Hindlimb muscle (tissue), 1 donor: ENCODE measurements at regions not wholly inside any gene's neighbourhood (a gene's known extent, or its start where the extent isn't known, plus 50 kb on each side); places are given as distances from the start of the nearest gene placed in this dataset.

ENCODE experiments used
- DNase-seq: peaks from one replicate; pipeline ENCODE4 v3.0.0-alpha.2; 2013

GRCh38 chr3:6112546-6112945, 748.4 kb upstream of the GRM7 start:
- no peak for DNase-seq

- DNase-seq: no peak
These were observed 747.6 kb upstream of the GRM7 start for GRCh38 chr3:6113338-6113737.

GRCh38 chr3:6119367-6119766, 741.5 kb upstream of the GRM7 start:
- no peak for DNase-seq

GRCh38 chr3:6120786-6121185, 740.1 kb upstream of the GRM7 start:
- no peak for DNase-seq

GRCh38 chr3:6124875-6125274, 736.0 kb upstream of the GRM7 start:
- DNase-seq: no peak

- no peak for DNase-seq
These were observed 735.4 kb upstream of the GRM7 start for GRCh38 chr3:6125520-6125919.

- no peak for DNase-seq
These were observed 728.1 kb upstream of the GRM7 start for GRCh38 chr3:6132684-6133432.

- DNase-seq: no peak
These were observed 718.2 kb upstream of the GRM7 start for GRCh38 chr3:6142707-6143106.

GRCh38 chr3:6147883-6148282, 713.0 kb upstream of the GRM7 start:
- no peak for DNase-seq

GRCh38 chr3:6155650-6156338, 705.1 kb upstream of the GRM7 start:
- DNase-seq: no peak

GRCh38 chr3:6165951-6166350, 695.0 kb upstream of the GRM7 start:
- DNase-seq: peak; percentile 30

- no peak for DNase-seq
These were observed 692.7 kb upstream of the GRM7 start for GRCh38 chr3:6168256-6168655.

- DNase-seq: no peak
These were observed 687.9 kb upstream of the GRM7 start for GRCh38 chr3:6172871-6173642.

- DNase-seq: no peak
These were observed 683.5 kb upstream of the GRM7 start for GRCh38 chr3:6177417-6177816.

- DNase-seq: no peak
These were observed 681.2 kb upstream of the GRM7 start for GRCh38 chr3:6179761-6180160.

- no peak for DNase-seq
These were observed 680.7 kb upstream of the GRM7 start for GRCh38 chr3:6180171-6180570.

- DNase-seq: no peak
These were observed 678.4 kb upstream of the GRM7 start for GRCh38 chr3:6182476-6182875.

GRCh38 chr3:6182909-6183308, 678.0 kb upstream of the GRM7 start:
- DNase-seq: no peak

- DNase-seq: no peak
These were observed 671.5 kb upstream of the GRM7 start for GRCh38 chr3:6189384-6189783.

- DNase-seq: no peak
These were observed 656.0 kb upstream of the GRM7 start for GRCh38 chr3:6204891-6205290.

GRCh38 chr3:6216135-6217026, 644.5 kb upstream of the GRM7 start:
- no peak for DNase-seq

- no peak for DNase-seq
These were observed 640.5 kb upstream of the GRM7 start for GRCh38 chr3:6220447-6220846.

GRCh38 chr3:6222069-6222468, 638.8 kb upstream of the GRM7 start:
- no peak for DNase-seq
